DND-41 (cell line): ENCODE measurements at regions not wholly inside any gene's neighbourhood (a gene's known extent, or its start where the extent isn't known, plus 50 kb on each side); places are given as distances from the start of the nearest gene placed in this dataset.

Experiments
- ATAC-seq: fragments of 200-7000 bp; cut with Tn5 transposase; 3 replicates; pipeline ENCODE4 v1.9.1; 2021; ENCODE audit warnings: low read depth; ENCODE audit not compliant: insufficient read depth
- DNase-seq: peaks from one replicate; pipeline ENCODE4 v3.0.0-alpha.2; 2020
- H2AFZ ChIP-seq: 2 replicates; pipeline ENCODE4 v1.6.0; 2012; ENCODE audit warnings: low read depth, low read length
- H3K27ac ChIP-seq: 2 replicates; pipeline ENCODE4 v1.5.1; 2012; ENCODE audit warnings: low read length, inconsistent platforms
- H3K27me3 ChIP-seq: fragments of 200-600 bp; sonication (generic); 2 replicates; pipeline ENCODE4 v1.6.0; 2012; ENCODE audit warnings: low read length, mild to moderate bottlenecking, inconsistent platforms; ENCODE audit not compliant: insufficient read depth, poor library complexity
- H3K36me3 ChIP-seq: 2 replicates; pipeline ENCODE4 v1.5.1; 2012; ENCODE audit warnings: low read length, inconsistent platforms; ENCODE audit not compliant: insufficient read depth
- H3K4me1 ChIP-seq: 2 replicates; pipeline ENCODE4 v1.5.1; 2012; ENCODE audit warnings: mild to moderate bottlenecking, low read length; ENCODE audit not compliant: insufficient read depth
- H3K4me2 ChIP-seq: 2 replicates; pipeline ENCODE4 v1.6.0; 2012; ENCODE audit warnings: mild to moderate bottlenecking, moderate library complexity, low read length, inconsistent platforms; ENCODE audit not compliant: insufficient read depth
- H3K4me3 ChIP-seq, 2 experiments: fragments of 200-600 bp in 1 of 2; shearing (Covaris generic) in 1 of 2; 2 replicates each; pipeline ENCODE4 v1.5.1; 2012 to 2016; ENCODE audit warnings: inconsistent platforms in 2 of 2, low read length in 2 of 2, mild to moderate bottlenecking in 2 of 2, low read depth in 1 of 2, moderate library complexity in 1 of 2
- H3K79me2 ChIP-seq: 2 replicates; pipeline ENCODE4 v1.6.0; 2012; ENCODE audit warnings: low read length, inconsistent platforms; ENCODE audit not compliant: insufficient read depth
- H3K9ac ChIP-seq: 2 replicates; pipeline ENCODE4 v1.6.0; 2012; ENCODE audit warnings: low read depth, mild to moderate bottlenecking, inconsistent platforms, low read length, moderate library complexity
- H3K9me3 ChIP-seq: 2 replicates; pipeline ENCODE4 v1.5.1; 2012; ENCODE audit warnings: low read length, moderate library complexity, mild to moderate bottlenecking, inconsistent platforms; ENCODE audit not compliant: insufficient read depth, severe bottlenecking
- H4K20me1 ChIP-seq: 2 replicates; pipeline ENCODE4 v1.6.0; 2012; ENCODE audit warnings: low read length; ENCODE audit not compliant: insufficient read depth
- CTCF ChIP-seq: IDR thresholded peaks from 2 replicates; pipeline ENCODE4 v1.5.1; 2012; ENCODE audit warnings: borderline replicate concordance, low read length, moderate library complexity, mild to moderate bottlenecking; ENCODE audit not compliant: poor library complexity, severe bottlenecking; ENCODE audit errors: extremely low read depth
- EZH2 ChIP-seq: IDR thresholded peaks from 3 replicates; pipeline ENCODE4 v1.6.1; 2012; ENCODE audit warnings: borderline replicate concordance, low read depth, mild to moderate bottlenecking, moderate library complexity, low read length, inconsistent platforms; ENCODE audit not compliant: severe bottlenecking

GRCh38 chr2:39948016-39948719 is 169.1 kb upstream of the THUMPD2 start:
- Histone ChIP-seq H3K27me3 (no peaks in the 10 kb centered on the region), H3K4me2 (no peak overlapping the region), H3K27ac (no peak overlapping the region), H2AFZ (no peak overlapping the region), H3K9me3 (no peaks in the 10 kb centered on the region), H4K20me1 (no peaks in the 10 kb centered on the region), H3K36me3 (no peaks in the 10 kb centered on the region), H3K79me2 (no peaks in the 10 kb centered on the region), H3K9ac (no peak overlapping the region), H3K4me1 (peaks cover 7% of the 10 kb centered on the region), H3K4me3 (no peak overlapping the region)
- ATAC-seq = no peak
- no peak for DNase-seq
- TF ChIP-seq CTCF (no peak), EZH2 (no peak)

- H2AFZ ChIP-seq = no peak overlapping the region
- no peak overlapping the region for H3K4me3 ChIP-seq
- H3K4me1 ChIP-seq = peaks cover 15% of the 10 kb centered on the region
- peak; percentile 57; the same call in 1 of the 3 replicates for ATAC-seq
- H3K27me3 ChIP-seq = no peaks in the 10 kb centered on the region
- no peaks in the 10 kb centered on the region for H3K36me3 ChIP-seq
- DNase-seq = no peak
- H4K20me1 ChIP-seq = no peaks in the 10 kb centered on the region
- no peak overlapping the region for H3K4me2 ChIP-seq
- H3K27ac ChIP-seq = no peak overlapping the region
- no peaks in the 10 kb centered on the region for H3K9me3 ChIP-seq
- H3K9ac ChIP-seq = no peak overlapping the region
- TF ChIP-seq EZH2 (no peak), CTCF (no peak)
- H3K79me2 ChIP-seq = no peaks in the 10 kb centered on the region
These were observed 168.4 kb upstream of the THUMPD2 start for GRCh38 chr2:39947294-39948015.

GRCh38 chr2:39942950-39943349 is 163.9 kb upstream of the THUMPD2 start:
- Histone ChIP-seq H3K4me1 (peaks cover 43% of the 10 kb centered on the region), H2AFZ (no peak overlapping the region), H3K27ac (no peak overlapping the region), H3K9me3 (peaks cover 3% of the 10 kb centered on the region), H4K20me1 (no peaks in the 10 kb centered on the region), H3K9ac (no peak overlapping the region), H3K79me2 (no peaks in the 10 kb centered on the region; the same call in 1 of the 2 replicates), H3K36me3 (no peaks in the 10 kb centered on the region), H3K4me3 (no peak overlapping the region), H3K27me3 (no peaks in the 10 kb centered on the region), H3K4me2 (no peak overlapping the region)
- no peak for TF ChIP-seq CTCF
- TF ChIP-seq EZH2 = no peak
- DNase-seq (no peak), ATAC-seq (no peak)
